SK-N-SH (cell line): ENCODE measurements at regions not wholly inside any gene's neighbourhood (a gene's known extent, or its start where the extent isn't known, plus 50 kb on each side); places are given as distances from the start of the nearest gene placed in this dataset.
"Not testable (repeated sequence)": the region's sequence is repeated elsewhere in the genome, so short reads cannot be mapped to it uniquely, and the experiment has no call there.

Source experiments
- CTCF ChIA-PET: fragments of 300-600, 350-600 bp; formaldehyde crosslinking; extraction: SDS; loops from one replicate; lab custom pipeline; 2021; lab: Yijun Ruan, JAX
- POLR2A ChIA-PET: fragments of 350-600 bp; sonication (Branson Sonifier 250); formaldehyde crosslinking; extraction: SDS; loops from one replicate; lab custom pipeline; 2020; ENCODE audit warnings: antibody characterized with exemption, inconsistent platforms; lab: Yijun Ruan, JAX
- DNase-seq: peaks from one replicate; pipeline ENCODE4 v3.0.0; 2012
- H2AFZ ChIP-seq: fragments of 200-600 bp; sonication (generic); 2 replicates; pipeline ENCODE4 v1.8.1; 2016; ENCODE audit warnings: antibody characterized with exemption, mild to moderate bottlenecking, low read depth
- H3F3A ChIP-seq: fragments of 200-600 bp; sonication (generic); replicated peaks from 2 replicates; pipeline ENCODE3; 2016; ENCODE audit warnings: antibody characterized with exemption, mild to moderate bottlenecking; ENCODE audit not compliant: insufficient read depth
- H3K27ac ChIP-seq, 2 experiments: fragments of 200-500 bp in 1 of 2; fragments of 200-600 bp in 1 of 2; sonication (Bioruptor generic) in 1 of 2; sonication (generic), shearing (Covaris generic) in 1 of 2; 2 replicates each; pipeline versions ENCODE4 v1.5.1 to v1.6.1; 2014 to 2016; ENCODE audit warnings: low read depth in 2 of 2, inconsistent platforms in 1 of 2, low read length in 1 of 2, mild to moderate bottlenecking in 1 of 2, mixed read lengths in 1 of 2
- H3K27me3 ChIP-seq: fragments of 200-600 bp; sonication (generic), shearing (Covaris generic); 2 replicates; pipeline ENCODE4 v1.6.1; 2016; ENCODE audit warnings: mixed run types; ENCODE audit not compliant: insufficient read depth
- H3K36me3 ChIP-seq, 2 experiments: fragments of 200-500 bp in 1 of 2; fragments of 200-600 bp in 1 of 2; sonication (Bioruptor generic) in 1 of 2; sonication (generic) in 1 of 2; replicated peaks in 1 of 2; 2 replicates each; pipeline versions ENCODE3 to v1.5.1; 2014 to 2016; ENCODE audit warnings: low read length in 1 of 2, mild to moderate bottlenecking in 1 of 2; ENCODE audit not compliant: insufficient read depth in 2 of 2, control insufficient read depth in 1 of 2
- H3K4me1 ChIP-seq, 2 experiments: fragments of 200-500 bp in 1 of 2; fragments of 200-600 bp in 1 of 2; sonication (Bioruptor generic) in 1 of 2; sonication (generic), shearing (Covaris generic) in 1 of 2; 2 replicates each; pipeline versions ENCODE4 v1.5.1 to v1.6.1; 2014 to 2016; ENCODE audit warnings: low read depth in 1 of 2, low read length in 1 of 2, mixed run types in 1 of 2; ENCODE audit not compliant: insufficient read depth in 2 of 2, control insufficient read depth in 1 of 2
- H3K4me2 ChIP-seq: fragments of 200-600 bp; sonication (generic), shearing (Covaris generic); 2 replicates; pipeline ENCODE4 v1.6.1; 2017; ENCODE audit warnings: mixed run types
- H3K4me3 ChIP-seq, 2 experiments: fragments of 200-500 bp in 1 of 2; fragments of 200-600 bp in 1 of 2; sonication (Bioruptor generic) in 1 of 2; sonication (generic), shearing (Covaris generic) in 1 of 2; 2 replicates each; pipeline versions ENCODE4 v1.5.1 to v1.8.1; 2014 to 2016; ENCODE audit warnings: low read depth in 2 of 2, inconsistent platforms in 1 of 2, low read length in 1 of 2, mild to moderate bottlenecking in 1 of 2, mixed read lengths in 1 of 2, moderate library complexity in 1 of 2
- H3K79me2 ChIP-seq: fragments of 200-600 bp; sonication (generic); 2 replicates; pipeline ENCODE4 v1.8.1; 2017; ENCODE audit warnings: mild to moderate bottlenecking; ENCODE audit not compliant: insufficient read depth
- H3K9ac ChIP-seq: fragments of 200-600 bp; sonication (generic); 2 replicates; pipeline ENCODE4 v1.6.1; 2017; ENCODE audit warnings: mixed run types
- H3K9me2 ChIP-seq: fragments of 200-600 bp; sonication (generic); 2 replicates; pipeline ENCODE4 v1.6.1; 2017; ENCODE audit warnings: mixed run types
- H3K9me3 ChIP-seq: fragments of 200-600 bp; sonication (generic); 2 replicates; pipeline ENCODE4 v1.6.1; 2017; ENCODE audit warnings: mixed run types, mild to moderate bottlenecking, moderate library complexity
- H4K20me1 ChIP-seq: fragments of 200-600 bp; sonication (generic); 2 replicates; pipeline ENCODE4 v1.6.1; 2017; ENCODE audit warnings: mild to moderate bottlenecking, mixed run types; ENCODE audit not compliant: insufficient read depth
- CHD2 ChIP-seq: fragments of 150-350 bp; IDR thresholded peaks from 2 replicates; pipeline ENCODE4 v1.6.1; 2018; ENCODE audit warnings: low read length; ENCODE audit not compliant: partially characterized antibody
- ELF1 ChIP-seq: IDR thresholded peaks from 2 replicates; pipeline ENCODE4 v1.4.0; 2012
- EZH2phosphoT487 ChIP-seq: fragments of 200-600 bp; sonication (generic); IDR thresholded peaks from 2 replicates; pipeline ENCODE4 v1.6.1; 2017; ENCODE audit warnings: low read depth, mixed run types, mild to moderate bottlenecking, antibody characterized with exemption, moderate library complexity, borderline replicate concordance
- FOSL2 ChIP-seq: IDR thresholded peaks from 2 replicates; pipeline ENCODE4 v1.4.0; 2012; ENCODE audit warnings: low read depth, mild to moderate bottlenecking, moderate library complexity, borderline replicate concordance
- FOXM1 ChIP-seq: IDR thresholded peaks from 2 replicates; pipeline ENCODE4 v1.4.0; 2012; ENCODE audit warnings: low read depth, mild to moderate bottlenecking
- GATA2 ChIP-seq: sonication (generic); formaldehyde crosslinking; IDR thresholded peaks from 2 replicates; pipeline ENCODE4 v1.5.0; 2020; ENCODE audit warnings: mild to moderate bottlenecking, missing genetic modification reagents
- IRF3 ChIP-seq: fragments of 150-350 bp; IDR thresholded peaks from 2 replicates; pipeline ENCODE4 v1.6.1; 2016; ENCODE audit warnings: mild to moderate bottlenecking, low read depth, low read length
- JUND ChIP-seq: IDR thresholded peaks from 2 replicates; pipeline ENCODE4 v1.4.0; 2012
- MAX ChIP-seq: IDR thresholded peaks from 2 replicates; pipeline ENCODE4 v1.4.0; 2012; ENCODE audit warnings: low read depth
- NRF1 ChIP-seq: IDR thresholded peaks from 2 replicates; pipeline ENCODE4 v1.6.1; 2012; ENCODE audit warnings: low read depth, mild to moderate bottlenecking, low read length
- POLR2AphosphoS5 ChIP-seq: IDR thresholded peaks from 2 replicates; pipeline ENCODE4 v1.6.1; 2012; ENCODE audit warnings: low read depth, low read length
- RXRA ChIP-seq: IDR thresholded peaks from 2 replicates; pipeline ENCODE4 v1.4.0; 2012; ENCODE audit warnings: low read depth, mild to moderate bottlenecking, borderline replicate concordance
- TCF12 ChIP-seq: IDR thresholded peaks from 2 replicates; pipeline ENCODE4 v1.4.0; 2012
- YY1 ChIP-seq: IDR thresholded peaks from 2 replicates; pipeline ENCODE4 v1.4.0; 2012; ENCODE audit warnings: low read depth, mild to moderate bottlenecking
- ZBTB33 ChIP-seq: IDR thresholded peaks from 2 replicates; pipeline ENCODE4 v1.4.0; 2012; ENCODE audit warnings: low read depth, borderline replicate concordance
- WGBS: methylation state at CpG from one replicate; pipeline ENCODE4 v1.1.6; 2017; ENCODE audit warnings: low lambda C conversion rate; 5-methylcytosine and 5-hydroxymethylcytosine counted together
- TF ChIP-seq, protein P1 (sequence below): IDR thresholded peaks from 2 replicates; pipeline ENCODE4; 2012

- Histone ChIP-seq H3K4me3 (no peak overlapping the region), H3K4me2 (peak overlapping the region; percentile 44; the same call in 1 of the 2 replicates), H3K27me3 (no peaks in the 10 kb centered on the region), H4K20me1 (no peaks in the 10 kb centered on the region)
- DNase-seq: no peak
- TF ChIP-seq POLR2AphosphoS5 (peak; percentile 34; the same call in 1 of the 2 replicates), NRF1 (no peak), JUND (0 out of 2 replicates have a peak, but pooled peaks have one; percentile 2), IRF3 (no peak), FOXM1 (no peak), RXRA (no peak), CHD2 (peak; percentile 67), TCF12 (no peak; the same call in none of the 2 replicates), EZH2phosphoT487 (no peak), FOSL2 (no peak), ELF1 (0 out of 2 replicates have a peak, but pooled peaks have one; percentile 3), MAX (0 out of 2 replicates have a peak, but pooled peaks have one; percentile 42)
- TF ChIP-seq, protein P1, sequence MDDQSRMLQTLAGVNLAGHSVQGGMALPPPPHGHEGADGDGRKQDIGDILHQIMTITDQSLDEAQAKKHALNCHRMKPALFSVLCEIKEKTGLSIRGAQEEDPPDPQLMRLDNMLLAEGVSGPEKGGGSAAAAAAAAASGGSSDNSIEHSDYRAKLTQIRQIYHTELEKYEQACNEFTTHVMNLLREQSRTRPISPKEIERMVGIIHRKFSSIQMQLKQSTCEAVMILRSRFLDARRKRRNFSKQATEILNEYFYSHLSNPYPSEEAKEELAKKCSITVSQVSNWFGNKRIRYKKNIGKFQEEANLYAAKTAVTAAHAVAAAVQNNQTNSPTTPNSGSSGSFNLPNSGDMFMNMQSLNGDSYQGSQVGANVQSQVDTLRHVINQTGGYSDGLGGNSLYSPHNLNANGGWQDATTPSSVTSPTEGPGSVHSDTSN: peak; percentile 33; the same call in 1 of the 2 replicates
- TF ChIP-seq, all 33 proteins: peak for 6
- ChIA-PET CTCF (no interaction called here), POLR2A (no interaction called here)
- Histone ChIP-seq H3K9me3 (no peaks in the 10 kb centered on the region), H3K79me2 (no peaks in the 10 kb centered on the region), H3F3A (peaks cover 28% of the 10 kb centered on the region), H3K9me2 (no peaks in the 10 kb centered on the region), H3K27ac (peak overlapping the region; percentile 71 to 85), H3K36me3 (no peaks in the 10 kb centered on the region), H2AFZ (peak overlapping the region; percentile 61; the same call in 1 of the 2 replicates), H3K4me1 (peaks cover 15 to 31% of the 10 kb centered on the region in 2 experiments), H3K9ac (peak overlapping the region; percentile 31; the same call in 1 of the 2 replicates)
- 3% methylated on average over 5 of the region's 5 CpGs for WGBS
Measured at GRCh38 chr6:139981768-139982181, 607.3 kb upstream of the CITED2 start.

- Histone ChIP-seq H3K9me3 (no peaks in the 10 kb centered on the region), H3K9ac (no peak overlapping the region), H4K20me1 (no peaks in the 10 kb centered on the region), H2AFZ (no peak overlapping the region), H3K36me3 (no peaks in the 10 kb centered on the region), H3F3A (peaks cover 28% of the 10 kb centered on the region), H3K4me3 (no peak overlapping the region), H3K4me1 (peaks cover 15 to 31% of the 10 kb centered on the region in 2 experiments), H3K27me3 (no peaks in the 10 kb centered on the region), H3K79me2 (no peaks in the 10 kb centered on the region), H3K9me2 (no peaks in the 10 kb centered on the region), H3K4me2 (peak overlapping the region; percentile 44; the same call in 1 of the 2 replicates), H3K27ac (peak overlapping the region; percentile 71 to 85; a peak in 3 of 4 replicates)
- WGBS: 86% methylated on average over 1 of the region's 1 CpG
- CTCF ChIA-PET: interaction anchor here (0.8 kb wide), 1 partner anchor 24 kb away, joined by 3 read pairs; no protein-coding TSS in a partner anchor
- TF ChIP-seq ZBTB33 (no peak), TCF12 (peak; percentile 18; the same call in 1 of the 2 replicates), YY1 (no peak), JUND (no peak), GATA2 (CRISPR knock-in tag) (no peak)
- POLR2A ChIA-PET: no interaction called here
- no peak for DNase-seq
Measured at GRCh38 chr6:139981066-139981624, 606.7 kb upstream of the CITED2 start.

DNA sequence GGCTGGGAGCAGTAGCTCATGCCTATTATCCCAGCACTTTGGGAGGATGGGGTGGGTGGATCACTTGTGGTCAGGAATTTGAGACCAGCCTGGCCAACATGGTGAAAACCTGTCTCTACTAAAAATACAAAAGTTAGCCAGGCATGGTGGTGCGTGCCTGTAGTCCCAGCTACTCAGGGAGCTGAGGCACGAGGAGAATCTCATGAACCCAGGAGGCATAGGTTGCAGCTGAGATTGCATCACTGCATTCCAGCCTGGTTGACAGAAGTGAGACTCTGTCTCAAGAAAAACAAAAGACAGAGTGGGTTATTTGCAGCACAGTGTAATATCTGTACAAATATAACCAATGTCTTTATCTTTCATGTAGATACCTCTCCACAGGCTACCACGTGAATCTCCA is 606.2 kb upstream of the CITED2 start:
- H3K27me3 ChIP-seq, H3K4me3 ChIP-seq, POLR2A ChIA-PET, H3K4me2 ChIP-seq, H3K36me3 ChIP-seq, H3K79me2 ChIP-seq, H2AFZ ChIP-seq, H3K9ac ChIP-seq, DNase-seq, H3K9me3 ChIP-seq, H4K20me1 ChIP-seq, H3K9me2 ChIP-seq: not testable (repeated sequence)
- Histone ChIP-seq H3F3A (peaks cover 28% of the 10 kb centered on the region), H3K4me1 (peaks cover 15 to 31% of the 10 kb centered on the region in 2 experiments), H3K27ac (peak overlapping the region in 1 of 2 experiments; percentile 71; a peak in 1 of 4 replicates)
- 83% methylated on average over 3 of the region's 3 CpGs for WGBS
- CTCF ChIA-PET: interaction anchor here (0.8 kb wide), 1 partner anchor 25 kb away, joined by 3 read pairs; no protein-coding TSS in a partner anchor
